Peyer's patch (tissue), 4 donors: ENCODE measurements at regions not wholly inside any gene's neighbourhood (a gene's known extent, or its start where the extent isn't known, plus 50 kb on each side); places are given as distances from the start of the nearest gene placed in this dataset.

Source experiments
- DNase-seq, 3 donors: peaks; one replicate each; pipeline ENCODE4 v3.0.0-alpha.2; 2017 to 2019
- H3K27ac ChIP-seq, 4 donors: fragments of 200-600 bp; sonication (generic); one replicate each; pipeline ENCODE4 v1.5.1; 2016 to 2019
- H3K27me3 ChIP-seq, 2 donors: fragments of 200-600 bp; sonication (generic); one replicate each; pipeline ENCODE4 v1.5.1; 2019
- H3K36me3 ChIP-seq, 3 donors: fragments of 200-600 bp; sonication (generic); one replicate each; pipeline ENCODE4 v1.5.1; 2016 to 2019
- H3K4me1 ChIP-seq, 4 donors: fragments of 200-600 bp; sonication (generic); one replicate each; pipeline ENCODE4 v1.5.1; 2016 to 2019
- H3K4me3 ChIP-seq, 4 donors: fragments of 200-600 bp; sonication (generic); 1 replicate in 3 of 4; 2 replicates in 1 of 4; pipeline ENCODE4 v1.5.1; 2016 to 2019; ENCODE audit warnings: mild to moderate bottlenecking in 1 of 4
- H3K9me3 ChIP-seq, 4 donors: fragments of 200-600 bp; sonication (generic); one replicate each; pipeline ENCODE4 v1.5.1; 2016 to 2019; ENCODE audit warnings: mild to moderate bottlenecking in 1 of 4
- CTCF ChIP-seq, 6 experiments: fragments of 450-650 bp in 4 of 6; fragments of 200-600 bp in 2 of 6; sonication (generic) in 1 of 6; IDR thresholded peaks; one replicate each; pipeline ENCODE4 v1.5.1; 2017 to 2019; ENCODE audit warnings: antibody characterized with exemption in 6 of 6, mild to moderate bottlenecking in 3 of 6, moderate library complexity in 1 of 6
- POLR2A ChIP-seq, 2 donors: fragments of 450-650 bp; IDR thresholded peaks; one replicate each; pipeline ENCODE4 v1.5.1; 2017; ENCODE audit warnings: antibody characterized with exemption in 2 of 2, mild to moderate bottlenecking in 2 of 2, moderate library complexity in 2 of 2

GRCh38 chr17:77427391-77427991, 286.7 kb downstream of the SEC14L1 start:
- Histone ChIP-seq H3K27me3 (no peaks in the 10 kb centered on the region), H3K27ac (peak overlapping the region in 3 of 4 donors; percentile 81 to 84 (median 81)), H3K9me3 (no peaks in the 10 kb centered on the region), H3K4me1 (peaks cover 8 to 76% (median 60%) of the 10 kb centered on the region in 4 donors), H3K4me3 (no peak overlapping the region), H3K36me3 (no peaks in the 10 kb centered on the region)
- no peak for TF ChIP-seq POLR2A (IDR thresholded peaks at IDR 0.05)
- TF ChIP-seq CTCF (IDR thresholded peaks at IDR 0.05) = no peak
- no peak for DNase-seq

- Histone ChIP-seq H3K4me1 (peaks cover 8 to 83% (median 61%) of the 10 kb centered on the region in 4 donors), H3K36me3 (no peaks in the 10 kb centered on the region), H3K4me3 (no peak overlapping the region), H3K27me3 (no peaks in the 10 kb centered on the region), H3K9me3 (no peaks in the 10 kb centered on the region), H3K27ac (peak overlapping the region; percentile 21 to 84 (median 81))
- peak in 2 of 3 donors; percentile 76 to 77 for DNase-seq
- TF ChIP-seq POLR2A (IDR thresholded peaks at IDR 0.05) (no peak), CTCF (IDR thresholded peaks at IDR 0.05) (no peak)
These were observed 287.4 kb downstream of the SEC14L1 start for GRCh38 chr17:77428020-77428748.

GRCh38 chr17:77428749-77429368, 288.1 kb downstream of the SEC14L1 start:
- Histone ChIP-seq H3K27me3 (no peaks in the 10 kb centered on the region), H3K27ac (peak overlapping the region; percentile 41 to 84 (median 81)), H3K4me3 (no peak overlapping the region), H3K4me1 (peaks cover 8 to 89% (median 68%) of the 10 kb centered on the region in 4 donors), H3K9me3 (no peaks in the 10 kb centered on the region), H3K36me3 (no peaks in the 10 kb centered on the region)
- no peak for DNase-seq
- TF ChIP-seq POLR2A (IDR thresholded peaks at IDR 0.05) = no peak
- TF ChIP-seq CTCF (IDR thresholded peaks at IDR 0.05) = no peak

GRCh38 chr17:77429369-77429968, 288.7 kb downstream of the SEC14L1 start:
- Histone ChIP-seq H3K4me1 (peaks cover 8 to 89% (median 74%) of the 10 kb centered on the region in 4 donors), H3K27ac (peak overlapping the region; percentile 41 to 84 (median 81)), H3K36me3 (no peaks in the 10 kb centered on the region), H3K9me3 (no peaks in the 10 kb centered on the region), H3K4me3 (no peak overlapping the region), H3K27me3 (no peaks in the 10 kb centered on the region)
- no peak for TF ChIP-seq POLR2A (IDR thresholded peaks at IDR 0.05)
- no peak for TF ChIP-seq CTCF (IDR thresholded peaks at IDR 0.05)
- no peak for DNase-seq

GRCh38 chr17:77429969-77430752, 289.4 kb downstream of the SEC14L1 start:
- Histone ChIP-seq H3K36me3 (no peaks in the 10 kb centered on the region), H3K27ac (peak overlapping the region; percentile 41 to 84 (median 81)), H3K27me3 (no peaks in the 10 kb centered on the region), H3K4me3 (no peak overlapping the region), H3K9me3 (no peaks in the 10 kb centered on the region), H3K4me1 (peaks cover 8 to 87% (median 73%) of the 10 kb centered on the region in 4 donors)
- DNase-seq = peak; percentile 86 to 94 (median 87)
- TF ChIP-seq CTCF (IDR thresholded peaks at IDR 0.05) = peak; percentile 74 to 86 (median 80)
- TF ChIP-seq POLR2A (IDR thresholded peaks at IDR 0.05) = no peak
